GM12872 (cell line): ENCODE measurements at regions not wholly inside any gene's neighbourhood (a gene's known extent, or its start where the extent isn't known, plus 50 kb on each side); places are given as distances from the start of the nearest gene placed in this dataset.

Experiments used
- TF ChIP-seq, protein P1 (sequence below): IDR thresholded peaks from 3 replicates; pipeline ENCODE4 v1.5.1; 2011; ENCODE audit warnings: low read depth, mild to moderate bottlenecking, low read length, moderate library complexity; ENCODE audit not compliant: insufficient read depth

DNA sequence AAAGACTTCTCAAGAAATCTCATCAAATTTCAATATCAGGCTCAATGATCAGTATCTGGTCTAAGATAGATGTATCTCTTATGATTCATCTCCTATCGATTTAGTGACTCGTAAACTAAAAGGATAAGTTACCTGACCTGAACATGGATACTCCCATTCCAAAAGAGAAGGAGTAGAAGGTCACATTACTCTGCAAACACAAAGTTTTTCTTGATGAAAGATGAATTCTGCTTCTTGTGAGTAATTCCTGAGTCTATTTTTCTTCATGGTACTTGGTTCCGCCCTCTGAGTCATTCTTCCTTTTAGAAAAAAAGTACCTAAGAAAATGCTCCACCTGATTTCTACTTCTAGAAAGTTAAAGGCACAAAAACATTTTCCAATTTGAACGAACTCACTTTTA is 223.1 kb upstream of the SLIT2 start:
- TF ChIP-seq, protein P1, sequence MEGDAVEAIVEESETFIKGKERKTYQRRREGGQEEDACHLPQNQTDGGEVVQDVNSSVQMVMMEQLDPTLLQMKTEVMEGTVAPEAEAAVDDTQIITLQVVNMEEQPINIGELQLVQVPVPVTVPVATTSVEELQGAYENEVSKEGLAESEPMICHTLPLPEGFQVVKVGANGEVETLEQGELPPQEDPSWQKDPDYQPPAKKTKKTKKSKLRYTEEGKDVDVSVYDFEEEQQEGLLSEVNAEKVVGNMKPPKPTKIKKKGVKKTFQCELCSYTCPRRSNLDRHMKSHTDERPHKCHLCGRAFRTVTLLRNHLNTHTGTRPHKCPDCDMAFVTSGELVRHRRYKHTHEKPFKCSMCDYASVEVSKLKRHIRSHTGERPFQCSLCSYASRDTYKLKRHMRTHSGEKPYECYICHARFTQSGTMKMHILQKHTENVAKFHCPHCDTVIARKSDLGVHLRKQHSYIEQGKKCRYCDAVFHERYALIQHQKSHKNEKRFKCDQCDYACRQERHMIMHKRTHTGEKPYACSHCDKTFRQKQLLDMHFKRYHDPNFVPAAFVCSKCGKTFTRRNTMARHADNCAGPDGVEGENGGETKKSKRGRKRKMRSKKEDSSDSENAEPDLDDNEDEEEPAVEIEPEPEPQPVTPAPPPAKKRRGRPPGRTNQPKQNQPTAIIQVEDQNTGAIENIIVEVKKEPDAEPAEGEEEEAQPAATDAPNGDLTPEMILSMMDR: no peak

DNA sequence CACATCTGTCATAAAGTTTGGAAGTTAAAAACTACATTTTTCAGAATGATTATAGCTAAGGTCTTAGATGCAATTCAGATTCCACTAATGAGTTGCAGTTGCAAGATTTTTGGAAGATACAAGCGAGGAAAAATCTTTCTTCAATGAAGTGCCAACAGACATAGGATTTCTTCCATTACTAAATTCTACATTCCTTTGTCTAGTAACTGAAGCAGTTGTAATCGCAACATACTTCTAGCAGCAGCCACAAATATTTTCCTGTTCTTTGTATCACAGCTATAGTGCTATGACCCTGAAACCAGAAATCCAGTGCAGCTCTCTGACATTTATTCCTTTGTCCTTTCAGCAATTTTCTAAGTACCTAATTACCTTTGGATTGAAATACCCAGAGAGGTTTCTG is 225.2 kb upstream of the SLIT2 start:
- TF ChIP-seq, protein P1: no peak

DNA sequence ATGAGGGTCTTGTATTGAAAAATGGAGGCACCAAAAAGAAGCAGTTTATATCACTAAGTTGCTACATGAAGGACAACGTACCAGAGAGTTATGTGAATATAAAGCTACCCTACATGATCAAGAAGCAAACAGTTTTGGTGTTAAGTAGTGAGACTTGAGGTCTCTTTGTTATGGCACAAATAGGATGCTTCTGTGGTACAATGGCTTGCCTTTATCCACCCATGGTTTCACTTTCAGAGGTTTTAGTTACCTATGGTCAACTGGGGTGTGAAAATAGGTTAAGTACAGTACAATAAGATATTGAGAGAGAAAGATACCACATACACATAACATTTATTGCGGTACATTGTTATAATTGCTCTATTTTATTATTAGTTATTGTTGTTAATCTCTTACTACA is 229.2 kb upstream of the SLIT2 start:
- TF ChIP-seq, protein P1: no peak

DNA sequence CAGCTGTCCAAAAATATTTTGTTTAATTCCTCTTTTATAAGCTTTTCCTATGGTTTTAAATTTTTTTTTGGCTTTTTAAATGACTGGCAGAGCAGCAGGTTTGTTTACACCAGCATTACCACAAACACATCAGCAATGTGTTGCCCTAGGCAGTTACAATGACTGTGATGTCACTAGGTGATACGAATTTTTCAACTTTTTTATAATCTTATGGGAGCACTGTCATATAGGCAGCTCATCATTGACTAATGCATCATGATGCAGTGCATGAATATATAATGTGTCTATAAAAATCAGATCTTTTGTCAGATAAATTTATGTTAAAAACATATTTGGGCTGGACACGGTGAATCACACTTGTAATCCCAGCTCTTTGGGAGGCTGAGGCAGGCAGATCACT is 231.6 kb upstream of the SLIT2 start:
- TF ChIP-seq, protein P1: no peak

DNA sequence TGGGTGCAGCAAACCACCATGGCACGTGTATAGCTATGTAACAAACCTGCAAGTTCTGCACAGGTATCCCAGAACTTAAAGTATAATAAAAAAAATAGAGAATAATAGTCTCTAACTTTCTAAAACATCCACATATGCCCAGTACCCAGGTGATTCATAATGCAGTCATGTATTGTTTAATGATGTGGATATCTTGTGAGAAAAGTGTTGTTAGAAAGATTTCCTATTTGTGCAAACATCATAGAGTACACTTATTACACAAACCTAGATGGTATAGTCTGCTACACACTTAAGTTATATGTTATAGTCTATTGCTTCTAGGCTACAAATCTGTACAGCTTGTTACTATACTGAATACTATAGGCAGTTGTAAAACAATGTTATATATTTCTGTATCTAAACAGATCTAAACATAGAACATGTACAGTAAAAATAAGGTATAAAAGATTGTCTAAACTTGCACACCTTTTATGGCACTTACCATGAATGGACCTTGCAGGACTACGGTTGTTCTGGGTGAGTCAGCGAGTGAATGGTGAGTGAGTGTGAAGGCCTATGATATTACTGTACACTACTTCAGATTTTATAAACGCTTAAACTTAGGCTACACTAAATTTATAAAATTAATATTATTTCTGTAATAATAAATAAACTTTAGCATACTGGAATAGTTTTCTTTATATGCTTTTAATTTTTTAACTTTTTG is 232.2 kb upstream of the SLIT2 start:
- TF ChIP-seq, protein P1: no peak

DNA sequence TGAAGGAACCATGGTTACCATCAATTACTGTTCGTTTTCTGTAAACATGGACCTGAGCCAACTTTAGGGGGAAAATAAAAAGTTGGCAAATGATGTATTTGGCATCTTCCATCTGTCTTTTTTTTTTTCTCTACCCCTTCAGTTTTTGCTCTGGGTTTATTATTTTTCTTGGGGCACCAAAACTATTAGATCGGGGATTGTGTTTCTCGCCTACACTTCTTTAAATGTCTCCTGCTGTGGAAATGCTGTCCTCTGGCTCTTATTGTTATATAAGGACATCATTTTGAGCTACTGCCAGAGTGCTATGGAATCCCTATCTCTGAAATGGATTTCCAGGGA is 234.0 kb upstream of the SLIT2 start:
- TF ChIP-seq, protein P1: no peak

DNA sequence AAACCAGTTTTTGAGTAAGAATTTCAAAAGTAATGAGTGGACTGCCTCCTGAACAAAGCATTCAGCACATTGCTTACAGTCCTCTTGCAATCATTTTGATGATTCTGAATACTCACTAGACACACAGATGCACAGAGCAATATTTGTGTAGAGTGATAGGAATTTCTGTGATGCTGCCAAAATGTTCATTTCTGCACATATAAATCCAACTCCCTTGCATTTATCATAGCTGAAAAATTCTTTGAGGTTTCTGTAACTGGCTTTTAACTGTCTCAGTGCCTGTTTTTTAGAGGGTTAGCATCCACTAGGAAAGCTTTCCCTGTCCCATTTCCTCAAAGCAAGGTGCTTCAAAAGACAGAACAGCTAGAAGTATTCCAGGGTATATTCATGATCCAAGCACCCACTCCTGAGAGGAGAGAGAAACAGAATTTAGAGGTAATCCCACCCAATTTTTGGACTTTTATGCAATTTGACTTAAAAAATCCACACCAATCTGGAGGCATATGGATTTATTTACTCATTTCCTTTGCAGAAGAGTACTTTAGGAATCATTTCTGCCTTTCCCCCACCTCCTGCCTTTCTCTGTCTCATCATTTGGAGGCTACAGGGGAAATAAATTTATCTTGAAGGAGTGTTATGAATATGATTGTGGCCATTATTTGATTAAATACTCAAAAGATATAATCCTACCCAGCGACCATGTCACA is 234.5 kb upstream of the SLIT2 start:
- TF ChIP-seq, protein P1: no peak
